OCI-LY1 (cell line): ENCODE measurements at regions not wholly inside any gene's neighbourhood (a gene's known extent, or its start where the extent isn't known, plus 50 kb on each side); places are given as distances from the start of the nearest gene placed in this dataset.
"Not testable (repeated sequence)": the region's sequence is repeated elsewhere in the genome, so short reads cannot be mapped to it uniquely, and the experiment has no call there.

Experiments
- H2AFZ ChIP-seq: fragments of 200-600 bp; sonication (generic), shearing (Covaris generic); 2 replicates; pipeline ENCODE4 v1.6.0; 2014; ENCODE audit warnings: antibody characterized with exemption, mild to moderate bottlenecking, low read length
- H3F3A ChIP-seq: fragments of 200-600 bp; sonication (generic), shearing (Covaris generic); 2 replicates; pipeline ENCODE4 v1.6.0; 2014; ENCODE audit warnings: mild to moderate bottlenecking, antibody characterized with exemption, low read length, moderate library complexity; ENCODE audit not compliant: insufficient read depth
- H3K27ac ChIP-seq: fragments of 200-600 bp; sonication (generic); 2 replicates; pipeline ENCODE4 v1.5.1; 2014; ENCODE audit warnings: low read length, mixed run types, mild to moderate bottlenecking, low read depth; ENCODE audit not compliant: poor library complexity, severe bottlenecking
- H3K27me3 ChIP-seq: fragments of 200-600 bp; sonication (generic); 2 replicates; pipeline ENCODE4 v1.6.0; 2014; ENCODE audit warnings: antibody characterized with exemption, mild to moderate bottlenecking, low read length, moderate library complexity; ENCODE audit not compliant: insufficient read depth
- H3K36me3 ChIP-seq: fragments of 200-600 bp; sonication (generic); 2 replicates; pipeline ENCODE4 v1.6.1; 2014; ENCODE audit warnings: mild to moderate bottlenecking, antibody characterized with exemption, low read length, moderate library complexity, mixed read lengths; ENCODE audit not compliant: insufficient read depth
- H3K4me1 ChIP-seq: fragments of 200-600 bp; sonication (generic); 2 replicates; pipeline ENCODE4 v1.5.1; 2014; ENCODE audit warnings: mild to moderate bottlenecking, low read length, moderate library complexity; ENCODE audit not compliant: insufficient read depth, severe bottlenecking
- H3K4me2 ChIP-seq: fragments of 200-600 bp; sonication (generic), shearing (Covaris generic); 2 replicates; pipeline ENCODE4 v1.6.1; 2014; ENCODE audit warnings: low read length
- H3K4me3 ChIP-seq: fragments of 200-600 bp; sonication (generic); 2 replicates; pipeline ENCODE4 v1.5.1; 2014; ENCODE audit warnings: low read length, low read depth, mild to moderate bottlenecking, mixed read lengths; ENCODE audit not compliant: poor library complexity, severe bottlenecking
- H3K79me2 ChIP-seq: fragments of 200-600 bp; shearing (Covaris generic); 2 replicates; pipeline ENCODE4 v1.6.1; 2016; ENCODE audit warnings: mixed run types, low read length, mixed read lengths; ENCODE audit not compliant: insufficient read depth
- H3K9ac ChIP-seq: fragments of 200-600 bp; sonication (generic), shearing (Covaris generic); 2 replicates; pipeline ENCODE4 v1.6.1; 2014; ENCODE audit warnings: mild to moderate bottlenecking, low read length, mixed read lengths
- H3K9me2 ChIP-seq: fragments of 200-600 bp; sonication (generic), shearing (Covaris generic); 2 replicates; pipeline ENCODE4 v1.6.1; 2014; ENCODE audit warnings: low read depth, mild to moderate bottlenecking, low read length, mixed read lengths
- H3K9me3 ChIP-seq: fragments of 200-600 bp; shearing (Covaris generic); 2 replicates; pipeline ENCODE4 v1.6.1; 2014; ENCODE audit warnings: low read length, mixed read lengths
- H4K20me1 ChIP-seq: fragments of 200-600 bp; sonication (generic), shearing (Covaris generic); 2 replicates; pipeline ENCODE4 v1.6.0; 2016; ENCODE audit warnings: mild to moderate bottlenecking, low read length; ENCODE audit not compliant: insufficient read depth
- CTCF ChIP-seq: fragments of 200-600 bp; sonication (generic), shearing (Covaris generic); IDR thresholded peaks from 2 replicates; pipeline ENCODE4 v1.5.1; 2017; ENCODE audit warnings: mild to moderate bottlenecking, antibody characterized with exemption, low read length, moderate library complexity, mixed read lengths
- EZH2 ChIP-seq: fragments of 200-600 bp; sonication (generic), shearing (Covaris generic); IDR thresholded peaks from 2 replicates; pipeline ENCODE4 v1.8.0; 2017; ENCODE audit warnings: borderline replicate concordance, mixed run types, mild to moderate bottlenecking, antibody characterized with exemption, low read length, moderate library complexity, mixed read lengths

DNA sequence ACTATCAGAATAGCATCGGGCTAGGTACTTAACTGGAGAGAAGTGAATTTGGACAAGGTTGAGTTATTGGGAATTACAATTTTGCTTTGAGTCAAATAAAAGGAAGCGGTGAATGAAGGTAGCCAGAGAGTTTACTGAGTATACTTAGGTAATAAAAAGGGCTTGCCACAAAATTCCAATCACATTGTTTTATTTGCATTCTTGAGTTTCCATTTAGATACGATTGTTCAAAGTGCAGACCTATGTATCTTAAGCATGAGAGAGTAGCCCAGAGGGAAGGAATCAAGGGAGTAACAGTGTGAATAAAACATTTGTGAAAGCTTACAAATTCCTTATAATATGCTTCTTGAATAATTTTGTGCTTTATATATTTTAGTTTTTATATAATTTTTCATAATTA lies 102.5 kb upstream of the NDST4 start:
- Histone ChIP-seq H3K9me2 (no peaks in the 10 kb centered on the region), H3K36me3 (no peaks in the 10 kb centered on the region), H3K27ac (no peak overlapping the region), H2AFZ (no peak overlapping the region), H3K27me3 (no peaks in the 10 kb centered on the region), H3K9me3 (no peaks in the 10 kb centered on the region), H3K4me1 (no peaks in the 10 kb centered on the region), H3K9ac (no peak overlapping the region), H3F3A (no peaks in the 10 kb centered on the region), H3K79me2 (no peaks in the 10 kb centered on the region), H3K4me3 (no peak overlapping the region), H4K20me1 (no peaks in the 10 kb centered on the region), H3K4me2 (no peak overlapping the region)
- no peak for TF ChIP-seq EZH2
- no peak for TF ChIP-seq CTCF

DNA sequence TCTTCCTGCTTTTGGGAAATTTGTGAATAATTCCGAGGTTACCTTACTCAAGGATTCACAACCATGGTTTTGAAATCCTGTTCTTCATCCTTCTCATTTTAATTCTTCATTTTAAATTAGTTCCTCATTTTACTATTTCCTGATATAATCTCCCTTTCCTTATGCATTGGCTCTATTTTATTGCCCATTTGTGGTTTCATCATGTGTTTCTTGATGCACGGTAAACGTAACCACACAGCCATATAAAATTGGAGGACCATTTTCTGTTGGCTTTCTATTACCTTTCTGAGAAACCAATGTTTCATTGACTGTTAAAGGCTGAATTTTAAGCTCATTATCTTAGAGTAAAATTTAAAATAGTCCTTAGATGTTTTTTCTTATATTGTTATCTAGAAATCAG lies 100.3 kb upstream of the NDST4 start:
- Histone ChIP-seq H3F3A (no peaks in the 10 kb centered on the region), H3K9me2 (no peaks in the 10 kb centered on the region), H3K36me3 (no peaks in the 10 kb centered on the region), H3K4me2 (no peak overlapping the region), H2AFZ (no peak overlapping the region), H3K9ac (no peak overlapping the region), H3K9me3 (no peaks in the 10 kb centered on the region), H3K27me3 (no peaks in the 10 kb centered on the region), H3K4me3 (no peak overlapping the region), H3K79me2 (no peaks in the 10 kb centered on the region), H3K4me1 (no peaks in the 10 kb centered on the region), H3K27ac (no peak overlapping the region), H4K20me1 (no peaks in the 10 kb centered on the region)
- no peak for TF ChIP-seq CTCF
- no peak for TF ChIP-seq EZH2

GRCh38 chr4:115201042-115201330 lies 87.6 kb upstream of the NDST4 start:
- H3K36me3 ChIP-seq, result no peaks in the 10 kb centered on the region
- H3K27me3 ChIP-seq, result no peaks in the 10 kb centered on the region
- no peak for TF ChIP-seq CTCF
- no peak for TF ChIP-seq EZH2
- no peak overlapping the region for H2AFZ ChIP-seq
- no peaks in the 10 kb centered on the region for H3F3A ChIP-seq
- no peak overlapping the region for H3K4me2 ChIP-seq
- H4K20me1 ChIP-seq, result no peaks in the 10 kb centered on the region
- H3K27ac ChIP-seq, result no peak overlapping the region
- no peaks in the 10 kb centered on the region for H3K9me2 ChIP-seq
- H3K9ac ChIP-seq, result no peak overlapping the region
- H3K79me2 ChIP-seq, result no peaks in the 10 kb centered on the region
- H3K4me3 ChIP-seq, result no peak overlapping the region
- no peaks in the 10 kb centered on the region for H3K9me3 ChIP-seq
- no peaks in the 10 kb centered on the region for H3K4me1 ChIP-seq

- H3K27me3 ChIP-seq, H4K20me1 ChIP-seq, H3K4me2 ChIP-seq, H3K4me3 ChIP-seq, H3K79me2 ChIP-seq, H3K4me1 ChIP-seq, H3F3A ChIP-seq, H3K9me3 ChIP-seq, H2AFZ ChIP-seq, H3K36me3 ChIP-seq, H3K9ac ChIP-seq, H3K9me2 ChIP-seq, H3K27ac ChIP-seq: not testable (repeated sequence)
Measured at GRCh38 chr4:115200201-115201041, 87.0 kb upstream of the NDST4 start.

GRCh38 chr4:115194612-115195011 lies 81.2 kb upstream of the NDST4 start:
- H3K4me3 ChIP-seq, H3K27me3 ChIP-seq, H3F3A ChIP-seq, H4K20me1 ChIP-seq, H2AFZ ChIP-seq, H3K9ac ChIP-seq, H3K9me2 ChIP-seq, H3K79me2 ChIP-seq, H3K4me1 ChIP-seq, H3K36me3 ChIP-seq, H3K9me3 ChIP-seq, H3K27ac ChIP-seq, H3K4me2 ChIP-seq: not testable (repeated sequence)
